ENCODE measurements at regions not wholly inside any gene's neighbourhood (a gene's known extent, or its start where the extent isn't known, plus 50 kb on each side); places are given as distances from the start of the nearest gene placed in this dataset.

DNA sequence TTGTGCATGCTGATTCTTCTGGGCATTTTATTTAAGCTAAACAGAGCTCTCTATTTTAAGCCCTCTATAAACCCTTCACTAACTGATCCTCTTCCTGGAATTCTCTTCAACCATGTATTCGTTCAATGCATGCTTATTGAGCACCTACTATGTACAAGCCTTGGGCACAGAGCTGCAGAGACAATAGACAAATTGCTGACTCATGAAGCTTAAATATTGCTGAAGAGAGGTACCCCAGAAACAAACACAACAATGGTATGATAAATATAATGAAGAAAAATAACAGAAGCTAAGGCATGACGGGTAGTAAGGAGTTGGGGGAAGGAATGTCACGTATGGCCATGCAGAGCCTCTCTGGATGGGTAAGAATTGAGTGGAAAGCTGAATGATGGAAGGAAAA, 222.2 kb downstream of the PPARGC1A start:
- H2AFZ ChIP-seq (ENCODE audit: low read length), result no peak overlapping the region
- no peak for TF ChIP-seq EZH2 (IDR thresholded peaks at IDR 0.05; ENCODE audit: low read length, missing control alignments)
- TF ChIP-seq, protein P1, sequence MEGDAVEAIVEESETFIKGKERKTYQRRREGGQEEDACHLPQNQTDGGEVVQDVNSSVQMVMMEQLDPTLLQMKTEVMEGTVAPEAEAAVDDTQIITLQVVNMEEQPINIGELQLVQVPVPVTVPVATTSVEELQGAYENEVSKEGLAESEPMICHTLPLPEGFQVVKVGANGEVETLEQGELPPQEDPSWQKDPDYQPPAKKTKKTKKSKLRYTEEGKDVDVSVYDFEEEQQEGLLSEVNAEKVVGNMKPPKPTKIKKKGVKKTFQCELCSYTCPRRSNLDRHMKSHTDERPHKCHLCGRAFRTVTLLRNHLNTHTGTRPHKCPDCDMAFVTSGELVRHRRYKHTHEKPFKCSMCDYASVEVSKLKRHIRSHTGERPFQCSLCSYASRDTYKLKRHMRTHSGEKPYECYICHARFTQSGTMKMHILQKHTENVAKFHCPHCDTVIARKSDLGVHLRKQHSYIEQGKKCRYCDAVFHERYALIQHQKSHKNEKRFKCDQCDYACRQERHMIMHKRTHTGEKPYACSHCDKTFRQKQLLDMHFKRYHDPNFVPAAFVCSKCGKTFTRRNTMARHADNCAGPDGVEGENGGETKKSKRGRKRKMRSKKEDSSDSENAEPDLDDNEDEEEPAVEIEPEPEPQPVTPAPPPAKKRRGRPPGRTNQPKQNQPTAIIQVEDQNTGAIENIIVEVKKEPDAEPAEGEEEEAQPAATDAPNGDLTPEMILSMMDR (conservative IDR thresholded peaks at IDR 0.05 in 1 of 2, IDR thresholded peaks at IDR 0.05 in 1 of 2; ENCODE audit: low read depth in 1 of 2, low read length in 2 of 2), result no peak
- no peaks in the 10 kb centered on the region for H3K9me3 ChIP-seq (ENCODE audit: control insufficient read depth, insufficient read depth, low read depth, low read length)
- H3K27me3 ChIP-seq (ENCODE audit: control insufficient read depth, insufficient read depth, low read length), result no peaks in the 10 kb centered on the region
- H3K9ac ChIP-seq (ENCODE audit: insufficient read depth, low read length), result no peak overlapping the region
- H4K20me1 ChIP-seq (ENCODE audit: control insufficient read depth, extremely low read depth, insufficient read depth, low read length), result no peaks in the 10 kb centered on the region
- H3K36me3 ChIP-seq (ENCODE audit: control insufficient read depth, insufficient read depth, low read length), result no peaks in the 10 kb centered on the region
- H3K79me2 ChIP-seq (ENCODE audit: control insufficient read depth, insufficient read depth, low read length), result no peaks in the 10 kb centered on the region
- no peak overlapping the region for H3K4me3 ChIP-seq (replicated peaks in 1 of 4; ENCODE audit: control extremely low read depth in 1 of 4, insufficient read depth in 1 of 4, low read depth in 3 of 4, low read length in 4 of 4)
- no peaks in the 10 kb centered on the region for H3K4me1 ChIP-seq (ENCODE audit: control insufficient read depth, extremely low read depth, insufficient read depth, low read length)
- no peak overlapping the region for H3K4me2 ChIP-seq (ENCODE audit: extremely low read depth, insufficient read depth, low read length)
- H3K27ac ChIP-seq (ENCODE audit: insufficient read depth, low read length), result no peak overlapping the region
- DNase-seq (ENCODE audit: low read depth in 2 of 2), result no peak

DNA sequence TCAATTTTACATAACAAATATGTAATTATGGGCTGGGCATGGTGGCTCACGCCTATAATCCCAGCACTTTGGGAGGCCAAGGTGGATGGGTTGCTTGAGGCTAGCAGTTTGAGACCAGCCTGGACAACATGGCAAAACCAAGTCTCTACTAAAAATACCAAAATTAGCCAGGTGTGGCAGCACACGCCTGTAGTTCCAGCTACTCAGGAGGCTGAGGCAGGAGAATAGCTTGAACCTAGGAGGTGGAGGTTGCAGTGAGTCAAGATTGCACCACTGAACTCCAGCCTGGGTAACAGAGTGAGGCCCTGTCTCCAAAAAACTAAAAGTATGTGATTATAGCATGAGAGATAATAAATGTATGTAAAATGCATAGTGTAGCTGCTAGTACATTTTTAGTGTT, 229.0 kb downstream of the PPARGC1A start:
- Histone ChIP-seq H3K27ac (ENCODE audit: insufficient read depth, low read length) (no peak overlapping the region), H3K9me3 (ENCODE audit: control insufficient read depth, insufficient read depth, low read depth, low read length) (no peaks in the 10 kb centered on the region), H3K9ac (ENCODE audit: insufficient read depth, low read length) (no peak overlapping the region), H3K36me3 (ENCODE audit: control insufficient read depth, insufficient read depth, low read length) (no peaks in the 10 kb centered on the region), H3K4me3 (replicated peaks in 1 of 4; ENCODE audit: control extremely low read depth in 1 of 4, insufficient read depth in 1 of 4, low read depth in 3 of 4, low read length in 4 of 4) (no peak overlapping the region), H4K20me1 (ENCODE audit: control insufficient read depth, extremely low read depth, insufficient read depth, low read length) (no peaks in the 10 kb centered on the region), H3K27me3 (ENCODE audit: control insufficient read depth, insufficient read depth, low read length) (no peaks in the 10 kb centered on the region), H2AFZ (ENCODE audit: low read length) (no peak overlapping the region), H3K4me2 (ENCODE audit: extremely low read depth, insufficient read depth, low read length) (no peak overlapping the region), H3K4me1 (ENCODE audit: control insufficient read depth, extremely low read depth, insufficient read depth, low read length) (no peaks in the 10 kb centered on the region), H3K79me2 (ENCODE audit: control insufficient read depth, insufficient read depth, low read length) (no peaks in the 10 kb centered on the region)
- no peak for DNase-seq (ENCODE audit: low read depth in 2 of 2)
- TF ChIP-seq, protein P1 (conservative IDR thresholded peaks at IDR 0.05 in 1 of 2, IDR thresholded peaks at IDR 0.05 in 1 of 2; ENCODE audit: low read depth in 1 of 2, low read length in 2 of 2), result no peak
- TF ChIP-seq EZH2 (IDR thresholded peaks at IDR 0.05; ENCODE audit: low read length, missing control alignments), result no peak

DNA sequence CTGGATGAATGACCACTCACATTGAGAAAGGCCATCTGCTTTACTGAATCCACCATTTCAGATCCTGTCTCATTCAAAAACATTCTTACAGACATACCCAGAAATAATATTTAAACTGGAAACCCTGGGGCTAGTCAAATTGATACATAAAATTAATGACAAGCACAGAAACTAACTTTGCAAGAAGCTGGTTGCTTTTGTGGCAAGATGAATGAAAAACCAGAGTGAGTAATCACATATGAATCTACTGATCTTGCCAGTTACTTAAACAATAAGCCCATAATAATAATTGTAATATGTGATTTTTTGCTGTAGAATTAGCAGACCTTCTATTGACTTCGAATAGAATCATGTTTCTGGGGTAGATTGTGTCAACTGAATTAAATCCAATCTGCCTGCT, 235.1 kb downstream of the PPARGC1A start:
- H3K79me2 ChIP-seq (ENCODE audit: control insufficient read depth, insufficient read depth, low read length), result no peaks in the 10 kb centered on the region
- H3K9ac ChIP-seq (ENCODE audit: insufficient read depth, low read length), result no peak overlapping the region
- no peak overlapping the region for H3K27ac ChIP-seq (ENCODE audit: insufficient read depth, low read length)
- no peaks in the 10 kb centered on the region for H4K20me1 ChIP-seq (ENCODE audit: control insufficient read depth, extremely low read depth, insufficient read depth, low read length)
- no peak overlapping the region for H3K4me3 ChIP-seq (replicated peaks in 1 of 4; ENCODE audit: control extremely low read depth in 1 of 4, insufficient read depth in 1 of 4, low read depth in 3 of 4, low read length in 4 of 4)
- peak; percentile 33 to 69 for DNase-seq (ENCODE audit: low read depth in 2 of 2)
- TF ChIP-seq EZH2 (IDR thresholded peaks at IDR 0.05; ENCODE audit: low read length, missing control alignments), result no peak
- TF ChIP-seq, protein P1 (conservative IDR thresholded peaks at IDR 0.05 in 1 of 2, IDR thresholded peaks at IDR 0.05 in 1 of 2; ENCODE audit: low read depth in 1 of 2, low read length in 2 of 2), result no peak
- H2AFZ ChIP-seq (ENCODE audit: low read length), result no peak overlapping the region
- H3K27me3 ChIP-seq (ENCODE audit: control insufficient read depth, insufficient read depth, low read length), result no peaks in the 10 kb centered on the region
- no peaks in the 10 kb centered on the region for H3K36me3 ChIP-seq (ENCODE audit: control insufficient read depth, insufficient read depth, low read length)
- no peaks in the 10 kb centered on the region for H3K4me1 ChIP-seq (ENCODE audit: control insufficient read depth, extremely low read depth, insufficient read depth, low read length)
- no peak overlapping the region for H3K4me2 ChIP-seq (ENCODE audit: extremely low read depth, insufficient read depth, low read length)
- no peaks in the 10 kb centered on the region for H3K9me3 ChIP-seq (ENCODE audit: control insufficient read depth, insufficient read depth, low read depth, low read length)

Data from fibroblast of lung (primary cell).